GM23338 (cell line): ENCODE measurements at regions not wholly inside any gene's neighbourhood (a gene's known extent, or its start where the extent isn't known, plus 50 kb on each side); places are given as distances from the start of the nearest gene placed in this dataset.

Source experiments
- CREB1 ChIP-seq: fragments of 250-450 bp; sonication (Bioruptor Pico); IDR thresholded peaks from 2 replicates; pipeline ENCODE4 v1.5.0; 2020; ENCODE audit warnings: low read depth, mild to moderate bottlenecking, moderate library complexity
- CTCF ChIP-seq, 2 experiments: fragments of 200-600 bp in 1 of 2; sonication (generic) in 1 of 2; conservative IDR thresholded peaks; 2 replicates each; pipeline versions ENCODE4 v1.5.1 to v1.6.1; 2016 to 2017; ENCODE audit warnings: antibody characterized with exemption in 2 of 2, low read depth in 2 of 2, mild to moderate bottlenecking in 2 of 2, moderate library complexity in 1 of 2
- ETS1 ChIP-seq: IDR thresholded peaks from 2 replicates; pipeline ENCODE4 v1.6.1; 2016; ENCODE audit warnings: antibody characterized with exemption
- EZH2 ChIP-seq: fragments of 200-600 bp; sonication (generic); IDR thresholded peaks from one replicate; pipeline ENCODE4 v1.8.0; 2017; ENCODE audit warnings: antibody characterized with exemption, mild to moderate bottlenecking, low read depth; ENCODE audit not compliant: unreplicated experiment
- EZH2phosphoT487 ChIP-seq: fragments of 200-600 bp; sonication (generic); IDR thresholded peaks from one replicate; pipeline ENCODE4 v1.8.1; 2018; ENCODE audit warnings: antibody characterized with exemption; ENCODE audit not compliant: unreplicated experiment
- JUNB ChIP-seq: IDR thresholded peaks from one replicate; pipeline ENCODE4 v1.6.1; 2016; ENCODE audit warnings: antibody characterized with exemption; ENCODE audit not compliant: unreplicated experiment
- POLR2AphosphoS5 ChIP-seq: IDR thresholded peaks from 2 replicates; pipeline ENCODE4 v1.6.1; 2016; ENCODE audit warnings: antibody characterized with exemption, low read depth
- STAT1 ChIP-seq: IDR thresholded peaks from one replicate; pipeline ENCODE4 v1.6.1; 2016; ENCODE audit warnings: antibody characterized with exemption; ENCODE audit not compliant: unreplicated experiment
- ZNF114 ChIP-seq: fragments of 250-450 bp; sonication (Bioruptor Pico); IDR thresholded peaks from 2 replicates; pipeline ENCODE4 v1.5.0; 2020; ENCODE audit warnings: mild to moderate bottlenecking, moderate library complexity
- ZNF331 ChIP-seq: fragments of 250-450 bp; sonication (Bioruptor Pico); IDR thresholded peaks from 2 replicates; pipeline ENCODE4 v1.5.0; 2020; ENCODE audit warnings: low read depth, mild to moderate bottlenecking, moderate library complexity
- TF ChIP-seq, protein P1 (sequence below): fragments of 250-450 bp; sonication (Bioruptor Pico); IDR thresholded peaks from 2 replicates; pipeline ENCODE4 v1.5.0; 2020; ENCODE audit warnings: mild to moderate bottlenecking, moderate library complexity

GRCh38 chr2:167608487-167608886 lies 638.9 kb downstream of the STK39 start (continued):
- TF ChIP-seq, protein P1, sequence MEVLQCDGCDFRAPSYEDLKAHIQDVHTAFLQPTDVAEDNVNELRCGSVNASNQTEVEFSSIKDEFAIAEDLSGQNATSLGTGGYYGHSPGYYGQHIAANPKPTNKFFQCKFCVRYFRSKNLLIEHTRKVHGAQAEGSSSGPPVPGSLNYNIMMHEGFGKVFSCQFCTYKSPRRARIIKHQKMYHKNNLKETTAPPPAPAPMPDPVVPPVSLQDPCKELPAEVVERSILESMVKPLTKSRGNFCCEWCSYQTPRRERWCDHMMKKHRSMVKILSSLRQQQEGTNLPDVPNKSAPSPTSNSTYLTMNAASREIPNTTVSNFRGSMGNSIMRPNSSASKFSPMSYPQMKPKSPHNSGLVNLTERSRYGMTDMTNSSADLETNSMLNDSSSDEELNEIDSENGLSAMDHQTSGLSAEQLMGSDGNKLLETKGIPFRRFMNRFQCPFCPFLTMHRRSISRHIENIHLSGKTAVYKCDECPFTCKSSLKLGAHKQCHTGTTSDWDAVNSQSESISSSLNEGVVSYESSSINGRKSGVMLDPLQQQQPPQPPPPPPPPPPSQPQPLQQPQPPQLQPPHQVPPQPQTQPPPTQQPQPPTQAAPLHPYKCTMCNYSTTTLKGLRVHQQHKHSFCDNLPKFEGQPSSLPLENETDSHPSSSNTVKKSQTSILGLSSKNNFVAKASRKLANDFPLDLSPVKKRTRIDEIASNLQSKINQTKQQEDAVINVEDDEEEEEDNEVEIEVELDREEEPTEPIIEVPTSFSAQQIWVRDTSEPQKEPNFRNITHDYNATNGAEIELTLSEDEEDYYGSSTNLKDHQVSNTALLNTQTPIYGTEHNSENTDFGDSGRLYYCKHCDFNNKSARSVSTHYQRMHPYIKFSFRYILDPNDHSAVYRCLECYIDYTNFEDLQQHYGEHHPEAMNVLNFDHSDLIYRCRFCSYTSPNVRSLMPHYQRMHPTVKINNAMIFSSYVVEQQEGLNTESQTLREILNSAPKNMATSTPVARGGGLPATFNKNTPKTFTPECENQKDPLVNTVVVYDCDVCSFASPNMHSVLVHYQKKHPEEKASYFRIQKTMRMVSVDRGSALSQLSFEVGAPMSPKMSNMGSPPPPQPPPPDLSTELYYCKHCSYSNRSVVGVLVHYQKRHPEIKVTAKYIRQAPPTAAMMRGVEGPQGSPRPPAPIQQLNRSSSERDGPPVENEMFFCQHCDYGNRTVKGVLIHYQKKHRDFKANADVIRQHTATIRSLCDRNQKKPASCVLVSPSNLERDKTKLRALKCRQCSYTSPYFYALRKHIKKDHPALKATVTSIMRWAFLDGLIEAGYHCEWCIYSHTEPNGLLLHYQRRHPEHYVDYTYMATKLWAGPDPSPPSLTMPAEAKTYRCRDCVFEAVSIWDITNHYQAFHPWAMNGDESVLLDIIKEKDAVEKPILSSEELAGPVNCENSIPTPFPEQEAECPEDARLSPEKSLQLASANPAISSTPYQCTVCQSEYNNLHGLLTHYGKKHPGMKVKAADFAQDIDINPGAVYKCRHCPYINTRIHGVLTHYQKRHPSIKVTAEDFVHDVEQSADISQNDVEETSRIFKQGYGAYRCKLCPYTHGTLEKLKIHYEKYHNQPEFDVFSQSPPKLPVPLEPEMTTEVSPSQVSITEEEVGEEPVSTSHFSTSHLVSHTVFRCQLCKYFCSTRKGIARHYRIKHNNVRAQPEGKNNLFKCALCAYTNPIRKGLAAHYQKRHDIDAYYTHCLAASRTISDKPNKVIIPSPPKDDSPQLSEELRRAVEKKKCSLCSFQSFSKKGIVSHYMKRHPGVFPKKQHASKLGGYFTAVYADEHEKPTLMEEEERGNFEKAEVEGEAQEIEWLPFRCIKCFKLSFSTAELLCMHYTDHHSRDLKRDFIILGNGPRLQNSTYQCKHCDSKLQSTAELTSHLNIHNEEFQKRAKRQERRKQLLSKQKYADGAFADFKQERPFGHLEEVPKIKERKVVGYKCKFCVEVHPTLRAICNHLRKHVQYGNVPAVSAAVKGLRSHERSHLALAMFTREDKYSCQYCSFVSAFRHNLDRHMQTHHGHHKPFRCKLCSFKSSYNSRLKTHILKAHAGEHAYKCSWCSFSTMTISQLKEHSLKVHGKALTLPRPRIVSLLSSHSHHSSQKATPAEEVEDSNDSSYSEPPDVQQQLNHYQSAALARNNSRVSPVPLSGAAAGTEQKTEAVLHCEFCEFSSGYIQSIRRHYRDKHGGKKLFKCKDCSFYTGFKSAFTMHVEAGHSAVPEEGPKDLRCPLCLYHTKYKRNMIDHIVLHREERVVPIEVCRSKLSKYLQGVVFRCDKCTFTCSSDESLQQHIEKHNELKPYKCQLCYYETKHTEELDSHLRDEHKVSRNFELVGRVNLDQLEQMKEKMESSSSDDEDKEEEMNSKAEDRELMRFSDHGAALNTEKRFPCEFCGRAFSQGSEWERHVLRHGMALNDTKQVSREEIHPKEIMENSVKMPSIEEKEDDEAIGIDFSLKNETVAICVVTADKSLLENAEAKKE (CRISPR knock-in tag), result no peak
- TF ChIP-seq POLR2AphosphoS5 (no peak), JUNB (no peak), EZH2phosphoT487 (no peak), EZH2 (no peak), ZNF331 (CRISPR knock-in tag) (no peak), CREB1 (CRISPR knock-in tag) (no peak), ZNF114 (CRISPR knock-in tag) (no peak), STAT1 (no peak), CTCF (conservative IDR thresholded peaks at IDR 0.05; ENCODE audit: low read depth in 2 of 2) (no peak), ETS1 (no peak)
